Right kidney (tissue), 1 donor: ENCODE measurements at regions not wholly inside any gene's neighbourhood (a gene's known extent, or its start where the extent isn't known, plus 50 kb on each side); places are given as distances from the start of the nearest gene placed in this dataset.

Experiments
- DNase-seq: peaks from one replicate; pipeline ENCODE4 v3.0.0-alpha.2; 2016

- DNase-seq, result no peak
These were observed 133.4 kb downstream of the ATG4C start for GRCh38 chr1:62917314-62917713.

DNA sequence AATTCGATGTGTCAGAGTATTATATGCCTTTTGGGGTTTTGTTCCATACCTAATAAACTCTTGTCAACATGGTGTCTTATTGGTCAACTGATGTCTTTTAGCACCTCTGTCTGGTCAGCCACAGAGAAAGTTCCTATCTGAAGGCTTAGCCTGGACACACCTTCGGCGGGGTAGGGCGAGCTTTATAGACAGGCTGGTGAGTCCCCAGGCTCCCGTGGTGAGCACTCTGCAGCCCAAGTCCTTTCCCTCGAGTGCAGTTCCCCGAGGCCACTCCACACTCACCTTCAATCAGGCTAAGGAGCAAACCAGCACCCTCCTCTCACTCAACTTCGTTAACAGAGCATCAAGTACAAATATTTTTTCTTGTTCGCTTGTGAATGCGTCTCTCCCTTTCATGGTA lies 133.9 kb downstream of the ATG4C start:
- no peak for DNase-seq

DNA sequence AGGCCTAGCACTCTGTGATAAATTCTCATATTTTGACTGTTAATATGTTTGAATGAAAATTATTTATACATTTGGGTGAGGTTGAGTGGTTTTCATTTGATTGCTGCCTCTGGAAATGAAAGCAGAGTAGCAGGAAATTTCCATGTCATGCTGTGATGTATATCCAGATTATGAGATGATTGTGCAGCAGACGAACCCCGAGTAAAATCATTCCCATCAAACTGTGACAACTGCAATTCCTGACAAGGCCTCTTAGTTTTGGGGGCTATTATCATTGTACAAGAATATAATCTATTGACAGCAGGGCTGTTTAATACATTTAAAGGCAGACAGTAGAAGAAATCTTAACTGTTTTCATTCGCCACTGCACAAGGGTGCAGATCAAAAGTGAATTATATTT lies 134.8 kb downstream of the ATG4C start:
- DNase-seq, result no peak

DNA sequence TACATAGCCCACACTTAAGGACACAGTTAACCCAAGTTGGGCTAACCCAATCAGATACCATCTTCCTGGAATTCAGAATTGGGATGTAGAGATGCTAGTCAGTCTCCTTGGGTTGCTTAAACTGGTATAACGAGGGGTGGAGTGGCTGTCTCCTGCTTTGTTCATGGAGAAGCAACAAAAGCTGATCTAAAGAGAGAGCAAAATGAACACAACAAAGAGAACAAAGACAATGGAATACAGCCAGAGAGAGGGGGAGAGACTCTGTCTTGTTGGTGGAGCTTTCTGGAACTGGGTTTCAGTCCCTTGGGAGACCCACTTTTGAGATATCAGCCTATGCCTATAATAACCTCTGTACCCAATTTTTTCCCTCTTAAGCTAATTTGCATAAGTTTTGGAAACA lies 138.1 kb downstream of the ATG4C start:
- no peak for DNase-seq

- no peak for DNase-seq
These were observed 141.3 kb downstream of the ATG4C start for GRCh38 chr1:62924983-62925790.

DNA sequence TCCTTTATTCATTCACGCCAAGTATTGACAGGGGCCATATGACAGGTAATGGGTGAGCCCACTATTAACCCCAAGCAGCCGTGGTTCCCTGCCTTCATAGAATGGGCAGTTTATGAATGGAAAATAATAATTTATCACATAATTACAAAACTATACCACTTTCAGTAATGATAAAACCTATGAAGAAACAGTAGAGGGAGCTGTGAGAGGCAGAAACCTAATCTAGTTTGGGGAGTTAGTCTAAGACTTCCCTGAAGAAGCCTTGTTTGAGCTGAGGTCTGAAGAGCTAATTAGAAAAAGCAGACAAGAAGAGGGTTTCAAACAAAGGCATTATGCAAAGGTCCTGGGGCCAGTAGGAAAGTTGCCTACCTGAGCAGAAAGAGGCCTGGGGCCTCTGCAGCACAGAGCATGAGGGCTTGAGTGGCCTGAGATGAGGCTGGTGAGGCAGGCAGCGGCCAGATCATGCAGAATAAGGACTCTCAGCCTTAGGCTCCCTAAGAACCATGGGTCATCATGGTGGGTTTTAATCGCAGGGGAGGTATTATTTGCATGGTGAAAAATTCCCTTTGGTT lies 142.8 kb downstream of the ATG4C start:
- no peak for DNase-seq

GRCh38 chr1:62928885-62929284 lies 145.0 kb downstream of the ATG4C start:
- DNase-seq, result no peak

DNA sequence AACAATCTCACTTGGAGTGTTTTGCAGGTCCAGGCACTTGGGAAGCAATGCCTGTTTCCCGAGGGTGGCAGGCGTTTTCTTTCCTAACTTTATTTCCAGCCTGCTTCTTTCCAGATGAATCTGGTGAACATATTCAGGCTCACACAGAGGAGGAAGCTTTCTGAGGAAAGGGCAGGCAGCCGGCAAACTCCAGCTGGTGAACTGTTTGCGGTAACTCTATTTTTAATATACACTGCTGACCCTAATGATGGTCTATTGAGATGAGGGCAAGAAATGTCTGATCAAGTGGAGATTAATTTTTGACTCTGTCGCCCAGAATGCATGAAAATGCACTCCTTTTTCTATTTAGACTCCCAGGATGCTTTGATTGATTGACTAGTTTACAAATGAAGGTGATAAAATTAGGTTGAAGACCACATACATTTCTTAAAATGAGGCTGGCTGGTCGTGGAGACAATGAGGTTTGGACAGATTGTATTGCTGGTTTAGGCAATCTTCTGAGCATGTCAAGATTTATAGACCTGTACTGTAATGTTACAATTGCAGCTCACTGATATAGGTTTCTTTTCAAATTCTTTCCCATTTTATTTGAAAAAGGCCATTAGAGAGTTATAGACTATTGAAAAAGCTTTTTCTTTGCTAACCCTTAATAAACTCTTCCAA lies 153.8 kb downstream of the ATG4C start:
- no peak for DNase-seq

DNA sequence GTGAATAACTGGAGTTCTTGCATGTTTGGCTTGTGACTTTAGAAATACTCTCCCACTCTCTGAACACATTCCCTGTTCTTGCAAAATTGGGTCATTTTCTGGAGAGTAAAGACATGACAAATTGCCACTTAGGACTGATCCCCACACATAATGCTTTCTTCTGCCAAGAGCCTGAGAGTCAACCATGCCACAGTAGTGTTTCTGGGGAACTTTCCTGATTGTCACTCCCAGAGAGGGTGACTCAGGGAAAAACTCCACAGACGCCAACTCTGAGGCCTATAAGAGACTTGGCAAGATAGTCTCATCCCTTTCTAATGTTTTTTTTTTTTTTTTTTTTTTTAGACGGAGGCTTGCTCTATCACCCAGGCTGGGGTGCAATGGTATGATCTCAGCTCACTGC lies 157.8 kb downstream of the ATG4C start:
- no peak for DNase-seq

- no peak for DNase-seq
These were observed 162.6 kb downstream of the ATG4C start for GRCh38 chr1:62946511-62946910.

- no peak for DNase-seq
These were observed 167.5 kb downstream of the ATG4C start for GRCh38 chr1:62951428-62951827.

GRCh38 chr1:62952596-62952995 lies 168.7 kb downstream of the ATG4C start:
- no peak for DNase-seq

- no peak for DNase-seq
These were observed 169.7 kb downstream of the ATG4C start for GRCh38 chr1:62953633-62954032.

DNA sequence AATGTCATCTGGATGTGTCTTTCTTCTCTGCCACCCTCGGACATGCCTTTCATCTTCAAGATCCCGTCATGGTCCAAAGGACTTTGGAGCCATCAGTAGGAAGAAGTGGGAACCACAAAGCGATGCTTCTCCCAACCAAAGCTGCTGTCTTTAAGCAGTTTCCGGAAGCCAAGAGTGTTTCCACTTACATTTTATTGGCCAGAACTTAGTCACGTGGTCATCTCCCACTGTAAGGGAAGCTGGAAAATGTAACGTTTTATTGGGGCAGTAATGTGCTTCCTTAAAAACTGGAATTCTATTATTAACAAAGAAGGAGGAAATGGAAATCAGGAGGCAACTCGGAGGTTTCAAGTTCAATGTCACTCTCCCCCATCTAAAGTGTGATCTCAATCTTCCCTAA lies 170.8 kb downstream of the ATG4C start:
- no peak for DNase-seq

DNA sequence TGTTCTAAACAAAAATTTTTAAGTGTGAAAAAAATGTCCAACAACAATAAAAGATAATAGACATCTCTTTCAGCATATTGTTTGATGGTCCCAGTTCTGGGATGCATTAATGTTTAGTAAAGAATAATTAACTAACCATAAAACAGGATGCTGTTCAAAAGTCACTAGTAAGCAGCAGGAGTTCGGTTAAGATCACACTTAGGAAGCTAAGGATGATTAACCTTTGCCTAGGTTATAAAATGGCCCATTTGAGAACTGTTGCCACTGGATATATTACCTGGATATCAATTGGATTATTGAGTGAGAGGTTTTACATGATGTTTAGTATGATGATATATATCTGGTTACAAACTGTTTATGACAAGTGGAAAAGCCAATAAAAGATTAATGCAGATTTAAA lies 171.7 kb downstream of the ATG4C start:
- DNase-seq, result no peak

GRCh38 chr1:62962014-62962812 lies 178.3 kb downstream of the ATG4C start:
- DNase-seq, result no peak

- peak; percentile 9 for DNase-seq
These were observed 179.2 kb downstream of the ATG4C start for GRCh38 chr1:62962901-62963776.

- DNase-seq, result no peak
These were observed 180.2 kb downstream of the ATG4C start for GRCh38 chr1:62964141-62964540.

DNA sequence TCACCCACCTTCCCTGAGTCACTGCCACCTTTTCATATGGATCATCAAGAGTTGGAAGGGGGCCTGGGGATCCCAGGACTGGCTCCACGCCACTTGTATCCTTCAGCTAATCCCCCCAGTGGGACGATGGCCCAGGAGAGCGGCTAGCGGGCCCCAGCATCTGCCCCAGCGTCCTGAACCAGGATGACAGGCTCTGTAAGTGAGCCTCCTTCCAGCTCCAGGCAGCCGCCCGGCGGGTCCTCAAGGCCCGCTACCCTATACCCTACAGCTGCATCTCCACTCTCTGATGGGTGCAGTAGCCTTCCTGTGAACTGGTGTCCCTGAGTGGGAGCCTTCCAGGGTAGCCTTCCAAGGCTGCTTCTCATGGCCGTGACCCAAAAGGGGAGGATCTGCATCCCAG lies 183.1 kb downstream of the ATG4C start:
- no peak for DNase-seq

GRCh38 chr1:62977366-62977765 lies 193.4 kb downstream of the ATG4C start:
- no peak for DNase-seq

DNA sequence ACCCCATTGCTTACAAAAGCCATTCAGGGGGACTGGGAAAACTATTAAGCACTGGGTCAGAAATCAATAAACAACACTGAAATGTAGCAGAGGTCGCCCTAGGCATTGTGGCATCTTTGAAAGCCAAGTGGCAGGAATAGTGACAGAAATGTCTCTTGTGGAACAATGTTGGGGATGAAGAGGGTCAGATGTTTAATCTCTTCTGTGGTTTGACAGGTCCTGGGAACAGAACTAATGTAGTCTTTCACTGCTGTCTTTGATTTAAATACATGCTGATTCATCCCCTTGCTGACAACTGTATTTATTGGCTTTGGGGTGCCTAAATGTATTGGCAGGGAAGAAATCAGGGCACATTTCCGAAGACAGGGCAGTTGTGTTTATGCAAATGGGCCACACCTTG lies 194.8 kb downstream of the ATG4C start:
- DNase-seq, result no peak

- DNase-seq, result no peak
These were observed 197.5 kb downstream of the ATG4C start for GRCh38 chr1:62981434-62981833.
